ENCODE measurements at regions not wholly inside any gene's neighbourhood (a gene's known extent, or its start where the extent isn't known, plus 50 kb on each side); places are given as distances from the start of the nearest gene placed in this dataset.

- TF ChIP-seq CTCF (conservative IDR thresholded peaks at IDR 0.05; ENCODE audit: low read depth, low read length) = no peak
- TF ChIP-seq EZH2 (IDR thresholded peaks at IDR 0.05; ENCODE audit: low read length, unreplicated experiment) = no peak
Observed at GRCh38 chr17:13253733-13254410, 236.0 kb upstream of the ELAC2 start.
